H4 (cell line): ENCODE measurements at regions not wholly inside any gene's neighbourhood (a gene's known extent, or its start where the extent isn't known, plus 50 kb on each side); places are given as distances from the start of the nearest gene placed in this dataset.
"Not testable (repeated sequence)": the region's sequence is repeated elsewhere in the genome, so short reads cannot be mapped to it uniquely, and the experiment has no call there.

Experiments
- DNase-seq: peaks from one replicate; pipeline ENCODE4 v3.0.0-alpha.2; 2015; ENCODE audit warnings: low spot score

GRCh38 chr5:15384176-15384575, 115.8 kb upstream of the FBXL7 start:
- DNase-seq, result no peak

GRCh38 chr5:15383469-15383868, 116.5 kb upstream of the FBXL7 start:
- DNase-seq, result no peak

- no peak for DNase-seq
These were observed 117.0 kb upstream of the FBXL7 start for GRCh38 chr5:15383021-15383420.

- DNase-seq, result no peak
These were observed 122.2 kb upstream of the FBXL7 start for GRCh38 chr5:15377573-15378340.

- DNase-seq, result no peak
These were observed 123.2 kb upstream of the FBXL7 start for GRCh38 chr5:15376803-15377202.

- no peak for DNase-seq
These were observed 123.9 kb upstream of the FBXL7 start for GRCh38 chr5:15376088-15376487.

GRCh38 chr5:15375559-15375958, 124.4 kb upstream of the FBXL7 start:
- DNase-seq, result no peak

- no peak for DNase-seq
These were observed 125.1 kb upstream of the FBXL7 start for GRCh38 chr5:15374886-15375285.

- no peak for DNase-seq
These were observed 126.8 kb upstream of the FBXL7 start for GRCh38 chr5:15373151-15373550.

GRCh38 chr5:15371184-15371583, 128.8 kb upstream of the FBXL7 start:
- DNase-seq, result no peak

- no peak for DNase-seq
These were observed 131.1 kb upstream of the FBXL7 start for GRCh38 chr5:15368835-15369234.

- no peak for DNase-seq
These were observed 132.5 kb upstream of the FBXL7 start for GRCh38 chr5:15367489-15367888.

- DNase-seq, result no peak
These were observed 133.1 kb upstream of the FBXL7 start for GRCh38 chr5:15366676-15367391.

GRCh38 chr5:15365070-15365469, 134.9 kb upstream of the FBXL7 start:
- DNase-seq, result no peak

GRCh38 chr5:15363601-15364000, 136.4 kb upstream of the FBXL7 start:
- DNase-seq, result no peak

- not testable (repeated sequence) for DNase-seq
These were observed 142.9 kb upstream of the FBXL7 start for GRCh38 chr5:15357092-15357453.

- DNase-seq, result not testable (repeated sequence)
These were observed 143.5 kb upstream of the FBXL7 start for GRCh38 chr5:15356308-15357091.

- DNase-seq, result no peak
These were observed 146.0 kb upstream of the FBXL7 start for GRCh38 chr5:15354021-15354420.

- no peak for DNase-seq
These were observed 146.8 kb upstream of the FBXL7 start for GRCh38 chr5:15353086-15353645.

GRCh38 chr5:15350614-15351013, 149.4 kb upstream of the FBXL7 start:
- DNase-seq, result no peak

- DNase-seq, result no peak
These were observed 153.2 kb upstream of the FBXL7 start for GRCh38 chr5:15346738-15347137.

GRCh38 chr5:15344954-15345353, 155.0 kb upstream of the FBXL7 start:
- no peak for DNase-seq
